ENCODE measurements at regions not wholly inside any gene's neighbourhood (a gene's known extent, or its start where the extent isn't known, plus 50 kb on each side); places are given as distances from the start of the nearest gene placed in this dataset.

DNA sequence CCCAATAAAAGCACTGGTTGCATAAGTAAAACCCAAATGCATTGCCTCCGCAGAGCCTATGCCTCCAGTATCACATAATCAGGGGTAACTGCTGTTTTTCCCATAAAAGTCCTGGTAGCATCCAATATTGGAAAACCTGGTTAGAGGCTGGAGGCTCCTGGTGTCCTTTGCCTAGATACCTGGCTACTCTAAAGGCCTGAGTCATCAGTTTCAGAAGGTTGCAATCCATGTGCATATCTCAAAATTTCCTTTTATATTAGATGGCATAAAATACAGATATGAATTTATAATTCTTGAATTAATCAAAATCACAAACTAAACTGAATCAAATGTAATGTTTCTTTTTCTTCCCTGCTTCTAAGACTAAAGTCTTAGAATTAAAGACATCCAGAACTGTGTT is 164.2 kb upstream of the DCN start:
- Histone ChIP-seq H3K9ac (ENCODE audit: low read length) (no peak overlapping the region), H3K27ac (ENCODE audit: low read length) (no peak overlapping the region), H3K36me3 (replicated peaks; ENCODE audit: low read depth, low read length) (no peaks in the 10 kb centered on the region), H3K27me3 (ENCODE audit: low read depth, low read length) (no peaks in the 10 kb centered on the region), H4K20me1 (ENCODE audit: insufficient read depth, low read length) (no peaks in the 10 kb centered on the region), H3K4me3 (ENCODE audit: low read length) (no peak overlapping the region), H3K4me2 (ENCODE audit: low read length) (no peak overlapping the region), H2AFZ (ENCODE audit: low read depth, low read length) (no peak overlapping the region), H3K9me3 (ENCODE audit: insufficient read depth, low read length) (no peaks in the 10 kb centered on the region), H3K4me1 (ENCODE audit: low read length) (no peaks in the 10 kb centered on the region), H3K79me2 (ENCODE audit: low read length) (no peaks in the 10 kb centered on the region)
- TF ChIP-seq EZH2phosphoT487 (IDR thresholded peaks at IDR 0.05; ENCODE audit: low read depth) = no peak
- TF ChIP-seq, protein P1, sequence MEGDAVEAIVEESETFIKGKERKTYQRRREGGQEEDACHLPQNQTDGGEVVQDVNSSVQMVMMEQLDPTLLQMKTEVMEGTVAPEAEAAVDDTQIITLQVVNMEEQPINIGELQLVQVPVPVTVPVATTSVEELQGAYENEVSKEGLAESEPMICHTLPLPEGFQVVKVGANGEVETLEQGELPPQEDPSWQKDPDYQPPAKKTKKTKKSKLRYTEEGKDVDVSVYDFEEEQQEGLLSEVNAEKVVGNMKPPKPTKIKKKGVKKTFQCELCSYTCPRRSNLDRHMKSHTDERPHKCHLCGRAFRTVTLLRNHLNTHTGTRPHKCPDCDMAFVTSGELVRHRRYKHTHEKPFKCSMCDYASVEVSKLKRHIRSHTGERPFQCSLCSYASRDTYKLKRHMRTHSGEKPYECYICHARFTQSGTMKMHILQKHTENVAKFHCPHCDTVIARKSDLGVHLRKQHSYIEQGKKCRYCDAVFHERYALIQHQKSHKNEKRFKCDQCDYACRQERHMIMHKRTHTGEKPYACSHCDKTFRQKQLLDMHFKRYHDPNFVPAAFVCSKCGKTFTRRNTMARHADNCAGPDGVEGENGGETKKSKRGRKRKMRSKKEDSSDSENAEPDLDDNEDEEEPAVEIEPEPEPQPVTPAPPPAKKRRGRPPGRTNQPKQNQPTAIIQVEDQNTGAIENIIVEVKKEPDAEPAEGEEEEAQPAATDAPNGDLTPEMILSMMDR (IDR thresholded peaks at IDR 0.05; ENCODE audit: low read depth, low read length) = no peak

- no peaks in the 10 kb centered on the region for H3K4me1 ChIP-seq (ENCODE audit: low read length)
- H2AFZ ChIP-seq (ENCODE audit: low read depth, low read length) = no peak overlapping the region
- no peak overlapping the region for H3K27ac ChIP-seq (ENCODE audit: low read length)
- H3K4me3 ChIP-seq (ENCODE audit: low read length) = no peak overlapping the region
- H4K20me1 ChIP-seq (ENCODE audit: insufficient read depth, low read length) = no peaks in the 10 kb centered on the region
- H3K4me2 ChIP-seq (ENCODE audit: low read length) = no peak overlapping the region
- TF ChIP-seq EZH2phosphoT487 (IDR thresholded peaks at IDR 0.05; ENCODE audit: low read depth) = no peak
- TF ChIP-seq, protein P1 (IDR thresholded peaks at IDR 0.05; ENCODE audit: low read depth, low read length) = no peak
- H3K36me3 ChIP-seq (replicated peaks; ENCODE audit: low read depth, low read length) = no peaks in the 10 kb centered on the region
- no peak overlapping the region for H3K9ac ChIP-seq (ENCODE audit: low read length)
- no peaks in the 10 kb centered on the region for H3K27me3 ChIP-seq (ENCODE audit: low read depth, low read length)
- no peaks in the 10 kb centered on the region for H3K9me3 ChIP-seq (ENCODE audit: insufficient read depth, low read length)
- no peaks in the 10 kb centered on the region for H3K79me2 ChIP-seq (ENCODE audit: low read length)
Observed at GRCh38 chr12:91344408-91344807, 161.8 kb upstream of the DCN start.

DNA sequence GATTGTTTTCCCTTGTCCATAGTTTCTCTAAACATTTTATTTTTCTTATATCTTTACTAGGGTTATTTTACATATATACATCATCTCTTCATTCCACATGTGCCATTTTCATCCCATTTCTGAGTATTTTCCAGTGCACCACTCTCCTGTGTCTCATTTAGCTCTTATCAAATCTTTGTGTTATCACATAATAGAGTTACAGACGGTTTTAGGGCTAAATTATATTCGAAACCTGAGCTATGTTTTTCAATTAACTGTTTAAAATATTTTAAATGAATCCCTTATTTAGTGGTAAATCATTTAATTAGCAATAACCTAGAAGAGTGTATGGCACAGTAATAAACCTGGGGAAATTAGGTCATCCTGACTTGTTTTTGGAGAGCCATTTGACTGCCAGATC is 160.4 kb upstream of the DCN start:
- Histone ChIP-seq H3K4me2 (ENCODE audit: low read length) (no peak overlapping the region), H3K79me2 (ENCODE audit: low read length) (no peaks in the 10 kb centered on the region), H3K9me3 (ENCODE audit: insufficient read depth, low read length) (no peaks in the 10 kb centered on the region), H3K36me3 (replicated peaks; ENCODE audit: low read depth, low read length) (no peaks in the 10 kb centered on the region), H3K4me3 (ENCODE audit: low read length) (no peak overlapping the region), H3K27me3 (ENCODE audit: low read depth, low read length) (no peaks in the 10 kb centered on the region), H4K20me1 (ENCODE audit: insufficient read depth, low read length) (no peaks in the 10 kb centered on the region), H3K4me1 (ENCODE audit: low read length) (no peaks in the 10 kb centered on the region), H3K9ac (ENCODE audit: low read length) (no peak overlapping the region), H2AFZ (ENCODE audit: low read depth, low read length) (no peak overlapping the region), H3K27ac (ENCODE audit: low read length) (no peak overlapping the region)
- no peak for TF ChIP-seq EZH2phosphoT487 (IDR thresholded peaks at IDR 0.05; ENCODE audit: low read depth)
- TF ChIP-seq, protein P1 (IDR thresholded peaks at IDR 0.05; ENCODE audit: low read depth, low read length) = no peak

DNA sequence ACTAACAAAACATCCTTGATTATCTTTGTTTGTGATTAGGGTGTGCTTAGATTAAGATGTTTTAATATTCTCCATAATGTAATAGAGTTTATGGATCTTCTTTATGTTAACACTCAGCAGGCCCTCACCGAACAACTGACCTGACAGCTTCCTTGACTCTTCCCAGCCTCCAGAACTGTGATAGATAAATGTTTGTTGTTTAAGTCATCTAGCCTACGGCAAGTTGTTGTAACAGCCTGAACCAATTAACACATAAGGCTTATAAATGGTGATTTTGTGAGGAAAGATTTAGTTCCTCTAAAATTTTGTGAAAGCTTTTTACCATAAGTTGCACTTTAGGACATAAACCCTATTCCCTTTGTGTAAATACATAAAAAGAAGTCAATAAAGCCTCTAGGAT is 156.5 kb upstream of the DCN start:
- Histone ChIP-seq H3K27me3 (ENCODE audit: low read depth, low read length) (no peaks in the 10 kb centered on the region), H3K9ac (ENCODE audit: low read length) (no peak overlapping the region), H3K36me3 (replicated peaks; ENCODE audit: low read depth, low read length) (no peaks in the 10 kb centered on the region), H3K4me1 (ENCODE audit: low read length) (no peaks in the 10 kb centered on the region), H3K9me3 (ENCODE audit: insufficient read depth, low read length) (no peaks in the 10 kb centered on the region), H3K4me3 (ENCODE audit: low read length) (no peak overlapping the region), H3K79me2 (ENCODE audit: low read length) (no peaks in the 10 kb centered on the region), H4K20me1 (ENCODE audit: insufficient read depth, low read length) (no peaks in the 10 kb centered on the region), H3K27ac (ENCODE audit: low read length) (no peak overlapping the region), H3K4me2 (ENCODE audit: low read length) (no peak overlapping the region), H2AFZ (ENCODE audit: low read depth, low read length) (no peak overlapping the region)
- no peak for TF ChIP-seq EZH2phosphoT487 (IDR thresholded peaks at IDR 0.05; ENCODE audit: low read depth)
- TF ChIP-seq, protein P1 (IDR thresholded peaks at IDR 0.05; ENCODE audit: low read depth, low read length) = no peak

Measured in OCI-LY3 (cell line).